Spleen (tissue), 7 donors: ENCODE measurements at regions not wholly inside any gene's neighbourhood (a gene's known extent, or its start where the extent isn't known, plus 50 kb on each side); places are given as distances from the start of the nearest gene placed in this dataset.
"Not testable (repeated sequence)": the region's sequence is repeated elsewhere in the genome, so short reads cannot be mapped to it uniquely, and the experiment has no call there.

Source experiments
- CTCF ChIP-seq, 11 experiments: fragments of 200-600 bp in 7 of 11; fragments of 450-650 bp in 4 of 11; sonication (generic) in 4 of 11; IDR thresholded peaks in 8 of 11; conservative IDR thresholded peaks in 3 of 11; 1 replicate in 7 of 11; 2 replicates in 4 of 11; pipeline versions ENCODE4 v1.4.0 to v1.8.0; 2016 to 2021; ENCODE audit warnings: antibody characterized with exemption in 11 of 11, inconsistent platforms in 4 of 11, mild to moderate bottlenecking in 1 of 11
- POLR2A ChIP-seq, 3 donors: fragments of 450-650 bp; IDR thresholded peaks; one replicate each; pipeline ENCODE4 v1.5.1; 2017; ENCODE audit warnings: antibody characterized with exemption in 3 of 3, mild to moderate bottlenecking in 1 of 3
- POLR2AphosphoS5 ChIP-seq, 3 donors: sonication (generic); formaldehyde crosslinking; IDR thresholded peaks; one replicate each; pipeline ENCODE4 v1.5.1; 2017; ENCODE audit warnings: antibody characterized with exemption in 3 of 3
- donor health status: DM: no; HTN: no; CAD: no; lungs with moderate emphysema.
- donor health status: DM: no; HTN: no; CAD: no.
- donor health status: DM: no; HTN: no; CAD: no.

GRCh38 chr9:62810318-62810717, 1620.5 kb downstream of the SPATA31A7 start:
- TF ChIP-seq CTCF (IDR thresholded peaks at IDR 0.05 in 8 of 11, conservative IDR thresholded peaks at IDR 0.05 in 3 of 11); POLR2A (IDR thresholded peaks at IDR 0.05); POLR2AphosphoS5 (IDR thresholded peaks at IDR 0.05): not testable (repeated sequence)
